Omental fat pad (tissue), 3 donors: ENCODE measurements at regions not wholly inside any gene's neighbourhood (a gene's known extent, or its start where the extent isn't known, plus 50 kb on each side); places are given as distances from the start of the nearest gene placed in this dataset.

Experiments used
- ATAC-seq: fragments of 150-250 bp; one replicate; pipeline ENCODE4 v1.9.1; 2016; ENCODE audit warnings: mild to moderate bottlenecking, moderate library complexity; ENCODE audit not compliant: low FRiP score
- DNase-seq: peaks from one replicate; pipeline ENCODE4 v3.0.0-alpha.2; 2019; ENCODE audit warnings: low spot score
- CTCF ChIP-seq, 3 donors: fragments of 450-650 bp; IDR thresholded peaks; one replicate each; pipeline ENCODE4 v1.5.1; 2016 to 2017; ENCODE audit warnings: antibody characterized with exemption in 3 of 3, mild to moderate bottlenecking in 3 of 3, moderate library complexity in 2 of 3

GRCh38 chr13:47249266-47249665, 352.4 kb upstream of the HTR2A start:
- no peak for ATAC-seq
- no peak for TF ChIP-seq CTCF (IDR thresholded peaks at IDR 0.05)
- DNase-seq: no peak

GRCh38 chr13:47241446-47241845, 344.6 kb upstream of the HTR2A start:
- TF ChIP-seq CTCF (IDR thresholded peaks at IDR 0.05): no peak
- no peak for DNase-seq
- no peak for ATAC-seq

DNA sequence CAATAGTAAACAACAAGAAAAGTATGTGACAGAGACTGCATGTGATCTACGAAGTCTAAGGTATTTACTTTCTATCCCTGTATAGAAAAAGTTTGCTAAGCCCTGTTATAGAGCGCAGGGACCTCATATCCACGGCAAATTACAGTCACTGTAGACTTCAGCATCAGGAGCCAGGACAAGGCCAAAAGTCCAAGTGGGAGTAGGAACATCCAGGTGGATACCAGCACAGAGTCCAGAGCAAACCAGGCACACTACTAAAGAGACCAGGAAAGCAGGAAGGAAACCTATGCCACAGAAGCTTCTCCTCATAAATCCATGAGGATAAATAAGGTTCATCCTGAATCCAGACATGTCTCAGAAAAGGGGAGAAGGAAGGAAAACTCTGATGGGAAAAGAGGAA, 342.2 kb upstream of the HTR2A start:
- no peak for ATAC-seq
- no peak for TF ChIP-seq CTCF (IDR thresholded peaks at IDR 0.05)

DNA sequence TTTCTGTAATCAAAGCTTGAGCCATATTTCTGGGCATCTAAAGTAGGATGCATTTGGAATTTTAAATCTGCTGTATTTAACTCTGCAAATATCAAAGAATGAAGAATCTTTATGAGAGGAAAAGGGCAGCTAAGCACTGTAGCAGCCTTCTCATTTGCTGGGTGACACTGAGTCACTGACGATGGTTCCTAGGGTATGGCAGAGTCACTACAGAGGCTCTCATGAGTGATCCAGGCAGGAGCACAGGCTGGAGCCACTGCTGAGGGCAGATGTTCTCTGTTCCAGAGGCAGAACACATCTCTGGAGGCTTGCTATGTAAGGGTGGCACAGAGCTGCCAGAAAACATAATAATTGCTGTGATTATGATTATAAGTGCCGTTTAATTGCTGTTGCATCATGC, 340.7 kb upstream of the HTR2A start:
- TF ChIP-seq CTCF (IDR thresholded peaks at IDR 0.05): no peak
- DNase-seq: no peak
- ATAC-seq: no peak

More for the DNA sequence above, 342.2 kb upstream of the HTR2A start:
- DNase-seq: no peak

- no peak for TF ChIP-seq CTCF (IDR thresholded peaks at IDR 0.05)
- no peak for DNase-seq
- no peak for ATAC-seq
These were observed 336.9 kb upstream of the HTR2A start for GRCh38 chr13:47233734-47234133.

DNA sequence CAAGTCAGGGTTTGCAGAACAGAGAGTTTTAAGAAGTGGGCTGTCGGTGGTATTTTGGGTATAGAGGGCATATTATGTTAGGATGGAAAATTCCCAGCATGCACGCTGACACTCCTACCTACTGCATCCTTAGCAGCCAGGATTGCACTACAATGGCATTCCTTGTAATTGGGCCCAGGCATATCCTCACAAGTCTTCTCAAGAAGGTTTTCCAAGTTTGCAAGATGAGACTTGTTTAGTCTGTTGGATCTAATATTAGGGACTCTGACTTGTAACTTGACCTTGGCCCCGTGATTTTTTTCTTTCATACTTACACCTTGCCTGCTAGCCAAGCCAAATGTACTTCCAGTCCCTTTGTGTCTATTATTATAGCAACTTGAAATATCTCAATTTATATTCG, 335.7 kb upstream of the HTR2A start:
- ATAC-seq (no peak), DNase-seq (no peak)
- TF ChIP-seq CTCF (IDR thresholded peaks at IDR 0.05): no peak

GRCh38 chr13:47230155-47230554, 333.3 kb upstream of the HTR2A start:
- TF ChIP-seq CTCF (IDR thresholded peaks at IDR 0.05): no peak
- ATAC-seq (no peak), DNase-seq (no peak)
